ENCODE measurements at regions not wholly inside any gene's neighbourhood (a gene's known extent, or its start where the extent isn't known, plus 50 kb on each side); places are given as distances from the start of the nearest gene placed in this dataset.

GRCh38 chr13:73748404-73748803, 385.8 kb downstream of the KLF12 start:
- H3K4me3 ChIP-seq: no peak overlapping the region

GRCh38 chr13:73745190-73745589, 389.0 kb downstream of the KLF12 start:
- Histone ChIP-seq H3K9me3 (ENCODE audit: low read depth) (no peaks in the 10 kb centered on the region), H3K4me3 (no peak overlapping the region), H3K27ac (no peak overlapping the region), H3K36me3 (no peaks in the 10 kb centered on the region), H3K4me1 (ENCODE audit: low read depth) (no peaks in the 10 kb centered on the region), H3K27me3 (no peaks in the 10 kb centered on the region)
- DNase-seq (ENCODE audit: low read depth in 1 of 2, low spot score in 1 of 2): no peak
- TF ChIP-seq CTCF (IDR thresholded peaks at IDR 0.05; ENCODE audit: low read depth, low read length): no peak

More at GRCh38 chr13:73748404-73748803, 385.8 kb downstream of the KLF12 start:
- no peak overlapping the region for H3K27ac ChIP-seq
- no peaks in the 10 kb centered on the region for H3K27me3 ChIP-seq
- no peaks in the 10 kb centered on the region for H3K36me3 ChIP-seq
- no peaks in the 10 kb centered on the region for H3K9me3 ChIP-seq (ENCODE audit: low read depth)
- DNase-seq (ENCODE audit: low read depth in 1 of 2, low spot score in 1 of 2): no peak
- no peak for TF ChIP-seq CTCF (IDR thresholded peaks at IDR 0.05; ENCODE audit: low read depth, low read length)
- no peaks in the 10 kb centered on the region for H3K4me1 ChIP-seq (ENCODE audit: low read depth)

GRCh38 chr13:73742982-73743381, 391.2 kb downstream of the KLF12 start:
- Histone ChIP-seq H3K27ac (no peak overlapping the region), H3K4me1 (ENCODE audit: low read depth) (no peaks in the 10 kb centered on the region), H3K4me3 (no peak overlapping the region), H3K27me3 (no peaks in the 10 kb centered on the region), H3K9me3 (ENCODE audit: low read depth) (no peaks in the 10 kb centered on the region), H3K36me3 (no peaks in the 10 kb centered on the region)
- no peak for DNase-seq (ENCODE audit: low read depth in 1 of 2, low spot score in 1 of 2)
- no peak for TF ChIP-seq CTCF (IDR thresholded peaks at IDR 0.05; ENCODE audit: low read depth, low read length)

- no peak for DNase-seq (ENCODE audit: low read depth in 1 of 2, low spot score in 1 of 2)
- Histone ChIP-seq H3K27me3 (no peaks in the 10 kb centered on the region), H3K4me3 (no peak overlapping the region), H3K4me1 (ENCODE audit: low read depth) (no peaks in the 10 kb centered on the region), H3K27ac (no peak overlapping the region), H3K36me3 (no peaks in the 10 kb centered on the region), H3K9me3 (ENCODE audit: low read depth) (no peaks in the 10 kb centered on the region)
- TF ChIP-seq CTCF (IDR thresholded peaks at IDR 0.05; ENCODE audit: low read depth, low read length): no peak
Measured at GRCh38 chr13:73741742-73742141, 392.5 kb downstream of the KLF12 start.

GRCh38 chr13:73741111-73741510, 393.1 kb downstream of the KLF12 start:
- no peak for TF ChIP-seq CTCF (IDR thresholded peaks at IDR 0.05; ENCODE audit: low read depth, low read length)
- no peaks in the 10 kb centered on the region for H3K27me3 ChIP-seq
- no peak overlapping the region for H3K4me3 ChIP-seq
- no peaks in the 10 kb centered on the region for H3K36me3 ChIP-seq
- H3K27ac ChIP-seq: no peak overlapping the region
- no peaks in the 10 kb centered on the region for H3K4me1 ChIP-seq (ENCODE audit: low read depth)
- no peaks in the 10 kb centered on the region for H3K9me3 ChIP-seq (ENCODE audit: low read depth)
- peak in 1 of 2 donors; percentile 28 for DNase-seq (ENCODE audit: low read depth in 1 of 2, low spot score in 1 of 2)

GRCh38 chr13:73740666-73741065, 393.5 kb downstream of the KLF12 start:
- Histone ChIP-seq H3K27me3 (no peaks in the 10 kb centered on the region), H3K4me1 (ENCODE audit: low read depth) (no peaks in the 10 kb centered on the region), H3K9me3 (ENCODE audit: low read depth) (no peaks in the 10 kb centered on the region), H3K27ac (no peak overlapping the region), H3K36me3 (no peaks in the 10 kb centered on the region), H3K4me3 (no peak overlapping the region)
- peak in 1 of 2 donors; percentile 70 for DNase-seq (ENCODE audit: low read depth in 1 of 2, low spot score in 1 of 2)
- TF ChIP-seq CTCF (IDR thresholded peaks at IDR 0.05; ENCODE audit: low read depth, low read length): no peak

All from cardiac muscle cell (in vitro differentiated cells and primary cell).